Fibroblast of skin of scalp (primary cell): ENCODE measurements at regions not wholly inside any gene's neighbourhood (a gene's known extent, or its start where the extent isn't known, plus 50 kb on each side); places are given as distances from the start of the nearest gene placed in this dataset.
A peak's percentile ranks its signal among the peaks of the same experiment; 100 is the strongest.

Experiments used
- DNase-seq: peaks from one replicate; pipeline ENCODE4 v3.0.0-alpha.2; 2013

GRCh38 chr9:90555351-90556057 is 87.1 kb downstream of the DIRAS2 start:
- DNase-seq = no peak

- no peak for DNase-seq
These were observed 85.5 kb downstream of the DIRAS2 start for GRCh38 chr9:90556897-90557675.

DNA sequence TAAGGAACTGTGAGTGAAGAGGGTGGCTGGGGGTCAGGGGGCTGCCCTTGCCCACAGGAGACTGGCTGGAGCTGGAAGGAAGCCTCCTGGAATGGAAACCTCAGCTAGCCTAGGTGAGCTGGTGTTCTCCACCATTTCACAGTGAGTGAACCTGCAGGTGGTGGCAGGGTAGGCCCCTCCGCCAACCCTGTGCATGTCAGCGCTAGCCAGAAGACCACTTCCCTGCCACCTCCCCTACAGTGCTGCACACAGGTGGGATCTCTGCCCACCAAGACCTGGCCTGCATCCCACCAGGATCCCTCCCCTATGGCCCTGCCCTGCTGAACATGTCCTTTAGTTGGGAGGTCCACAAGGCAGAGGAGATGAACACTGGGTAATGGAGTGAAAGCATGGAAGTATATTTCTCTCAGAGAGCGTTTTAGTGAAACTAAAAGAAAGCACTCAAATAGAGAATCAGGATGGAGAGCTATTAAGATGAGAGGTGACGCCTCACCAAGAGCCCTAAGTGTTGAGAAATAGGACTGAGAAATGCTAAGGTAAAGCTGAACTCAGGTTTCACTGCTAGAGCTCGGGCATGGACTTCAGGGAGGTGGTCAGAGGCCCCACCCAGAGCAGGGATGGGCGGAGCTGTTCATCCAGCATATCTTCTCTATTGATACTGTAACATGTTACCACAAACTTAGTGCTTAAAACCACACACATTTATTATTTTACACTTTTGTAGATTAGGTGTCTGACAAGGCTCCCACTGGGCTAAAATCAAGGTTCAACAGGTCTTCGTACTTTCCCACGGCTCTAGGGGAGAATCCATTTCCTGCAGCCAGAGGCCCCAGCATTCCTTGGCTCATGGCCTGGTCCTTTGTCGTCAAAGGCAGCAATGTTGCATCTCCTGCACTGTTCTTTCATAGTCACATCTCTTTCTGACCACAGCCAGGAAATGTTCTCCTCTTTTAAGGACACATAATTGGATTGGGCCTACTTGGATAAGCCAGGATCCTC is 83.2 kb downstream of the DIRAS2 start:
- DNase-seq = peak; percentile 8
